ENCODE measurements at regions not wholly inside any gene's neighbourhood (a gene's known extent, or its start where the extent isn't known, plus 50 kb on each side); places are given as distances from the start of the nearest gene placed in this dataset.
A peak's percentile ranks its signal among the peaks of the same experiment; 100 is the strongest.

DNA sequence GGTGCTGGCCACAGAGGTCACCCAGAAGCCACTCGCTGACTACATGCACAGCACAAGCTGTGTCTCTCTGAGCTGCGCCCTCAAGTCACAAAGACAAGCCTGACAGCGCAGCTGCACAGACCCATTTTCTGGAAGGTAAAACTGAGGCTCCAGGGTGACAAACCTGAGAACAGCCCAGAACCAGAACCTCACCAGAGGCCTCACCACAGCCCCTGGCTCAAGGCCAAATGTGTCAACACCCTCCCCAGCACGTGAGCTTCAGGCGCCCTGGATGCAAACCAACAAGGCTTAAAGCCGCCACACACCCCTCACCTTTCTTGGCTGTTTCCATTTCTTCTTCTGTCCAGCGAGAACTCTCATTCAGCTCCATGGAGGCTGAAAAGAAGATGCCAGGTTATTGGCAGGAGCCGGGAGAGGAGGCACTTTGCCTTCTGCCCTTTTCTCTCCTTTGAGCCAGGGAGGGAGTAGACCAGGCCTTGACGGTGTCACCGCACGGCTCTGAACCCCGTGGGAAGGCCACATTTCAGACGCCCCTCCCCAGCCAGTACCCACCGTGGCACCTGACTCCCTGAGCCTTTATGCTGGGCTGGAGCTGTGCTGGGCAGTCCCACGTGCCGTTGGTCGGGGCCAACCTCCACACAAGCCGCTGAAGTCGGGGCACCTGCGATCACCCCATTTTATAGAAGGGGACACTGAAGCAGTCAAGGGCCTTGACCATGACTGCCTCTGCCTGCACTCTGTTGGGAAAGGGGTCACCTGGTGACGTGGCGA, 103.1 kb downstream of the RFLNA start:
- DNase-seq (ENCODE audit: low read depth, low spot score), result no peak

DNA sequence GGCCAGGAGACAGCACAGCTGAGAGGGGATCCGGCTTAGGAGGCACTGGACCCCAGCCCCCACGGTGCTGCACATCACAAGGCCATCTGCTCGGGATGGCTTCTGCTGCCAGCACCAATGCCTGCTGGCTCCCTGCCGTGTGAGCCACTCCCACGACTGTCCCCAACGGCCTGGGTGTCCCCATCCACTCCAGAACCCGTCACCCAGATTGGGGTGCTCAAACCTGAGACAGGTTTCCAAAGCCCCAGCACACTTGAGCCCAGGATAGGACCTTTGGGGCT, 102.4 kb downstream of the RFLNA start:
- no peak for DNase-seq (ENCODE audit: low read depth, low spot score)

DNA sequence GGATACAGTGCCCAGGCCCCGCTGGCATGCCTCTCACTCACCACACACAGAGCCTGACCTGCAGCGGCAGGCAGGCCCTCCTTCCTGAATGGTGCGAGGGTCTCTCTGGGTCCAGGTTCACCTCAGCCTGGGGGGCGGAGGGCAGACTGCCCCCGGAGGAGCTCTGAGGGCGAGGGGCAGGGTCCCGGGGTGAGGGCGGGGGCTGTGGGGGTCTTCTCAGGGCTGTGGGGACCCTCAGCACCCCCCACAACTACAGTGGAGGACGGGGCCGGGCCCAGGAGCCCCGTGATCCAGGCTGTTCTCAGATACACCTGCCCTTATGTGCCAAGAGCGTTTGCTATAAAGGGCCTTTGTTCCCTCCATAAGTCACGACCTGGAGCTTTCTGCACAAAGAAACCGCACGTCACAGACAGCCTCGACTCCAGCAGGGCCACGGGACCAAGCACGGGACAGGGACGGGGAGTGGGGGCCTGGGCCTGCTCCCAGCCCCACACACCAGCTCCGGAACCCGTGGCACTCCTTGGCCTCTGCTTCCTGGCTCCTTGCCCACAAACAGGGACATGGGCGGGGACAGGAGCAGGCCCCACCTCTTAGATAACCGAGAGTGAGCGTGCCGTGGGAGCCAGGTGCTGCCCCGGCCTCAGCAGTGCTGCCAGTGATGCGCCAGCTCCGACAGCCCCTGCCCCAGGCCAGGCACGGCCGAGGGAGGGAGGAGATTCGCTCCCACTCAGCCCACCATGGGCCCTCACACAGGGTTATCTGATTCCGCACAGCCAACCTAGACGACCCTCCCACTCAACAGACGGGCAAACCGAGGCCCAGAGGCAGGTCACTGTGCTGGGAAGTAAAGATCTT, 101.9 kb downstream of the RFLNA start:
- no peak for DNase-seq (ENCODE audit: low read depth, low spot score)

DNA sequence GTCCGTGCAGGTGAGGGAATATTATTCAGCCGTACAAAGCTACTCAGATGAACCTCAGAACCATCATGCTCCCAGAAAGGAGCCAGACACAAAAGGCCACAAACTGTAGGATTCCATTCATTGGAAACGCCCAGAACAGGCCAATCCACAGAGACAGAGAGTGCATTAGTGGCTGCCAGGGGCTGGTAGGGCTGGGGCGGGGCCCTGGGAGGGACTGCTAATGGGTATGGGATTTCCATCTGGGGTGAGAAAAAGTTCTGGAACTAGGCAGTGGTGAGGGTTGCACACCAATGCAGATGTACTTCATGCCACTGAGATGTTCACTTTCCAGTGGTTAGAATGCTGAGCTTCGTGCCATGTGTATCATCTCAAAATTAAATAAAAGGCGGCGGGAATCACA, 101.1 kb downstream of the RFLNA start:
- no peak for DNase-seq (ENCODE audit: low read depth, low spot score)

DNA sequence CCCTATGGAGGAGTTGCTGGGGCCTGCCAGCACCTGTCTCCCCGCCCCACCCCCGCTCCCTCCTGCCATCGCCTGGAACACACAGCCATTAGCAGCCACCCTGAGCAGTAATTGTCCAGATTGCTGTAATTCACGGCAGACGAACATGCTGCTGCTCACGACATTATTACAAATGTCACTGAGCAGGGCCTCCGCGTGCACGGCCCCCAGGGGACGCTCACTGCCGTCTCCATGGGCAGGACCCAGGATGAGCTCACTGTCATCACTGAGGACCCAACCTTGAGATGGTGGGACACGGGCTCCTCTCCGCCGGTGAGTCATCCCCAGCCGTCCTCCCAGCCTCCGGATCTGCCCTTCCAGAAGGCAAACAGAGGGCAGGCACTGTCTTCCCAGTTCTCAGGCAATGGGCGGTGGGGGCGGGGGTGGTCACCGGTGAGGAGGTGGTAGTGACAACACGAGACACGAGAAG, 100.4 kb downstream of the RFLNA start:
- no peak for DNase-seq (ENCODE audit: low read depth, low spot score)

DNA sequence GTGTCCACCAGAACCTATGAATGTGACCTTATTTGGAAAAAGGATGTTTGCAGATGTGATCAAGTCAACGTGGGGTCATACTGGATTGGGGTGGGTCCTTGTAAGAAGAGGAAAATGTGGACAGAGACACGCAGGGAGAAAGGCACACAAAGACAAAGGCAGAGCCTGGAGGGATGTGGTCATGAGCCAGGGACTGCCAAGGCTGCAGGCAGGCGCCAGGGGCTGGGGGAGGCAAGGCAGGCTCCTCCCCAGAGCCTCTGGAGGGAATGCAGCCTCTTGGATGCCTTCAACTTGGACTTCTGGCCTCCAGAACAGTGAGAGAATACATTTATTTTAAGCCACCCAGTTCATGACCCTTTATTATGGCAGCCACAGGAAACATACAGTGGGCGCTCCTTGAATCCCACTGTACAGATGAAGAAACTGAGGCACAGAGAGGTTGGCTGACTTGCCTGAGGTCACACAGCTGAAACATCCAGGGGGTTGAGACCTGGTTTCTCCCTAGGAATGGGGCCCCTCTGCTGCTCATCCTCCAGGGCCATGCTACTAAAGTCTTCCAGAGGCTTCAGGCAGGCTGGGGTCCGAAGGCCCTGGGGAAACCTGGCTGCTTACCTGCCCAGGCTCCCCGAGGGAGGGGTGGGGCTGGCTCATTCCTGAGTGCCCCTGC, 99.7 kb downstream of the RFLNA start:
- DNase-seq (ENCODE audit: low read depth, low spot score), result no peak

DNA sequence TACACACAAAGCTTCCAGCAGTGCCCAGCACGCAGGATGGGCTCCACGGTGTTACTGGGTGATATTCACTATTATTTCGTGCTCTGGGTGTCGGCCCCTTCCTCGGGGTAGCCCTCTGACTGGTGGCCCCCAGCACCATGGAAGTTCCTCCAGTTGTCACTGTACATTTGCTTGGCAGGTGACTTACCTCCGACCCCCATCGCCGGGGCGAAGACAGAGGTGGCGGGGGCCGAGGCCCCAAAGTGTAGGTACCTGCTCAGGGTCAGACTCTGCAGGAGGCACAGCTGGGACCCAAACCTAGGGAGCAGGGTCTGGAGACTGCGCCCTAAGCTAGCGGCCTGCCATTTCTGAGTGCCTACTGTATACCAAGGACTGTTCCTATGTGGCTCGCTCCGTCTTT, 98.9 kb downstream of the RFLNA start:
- DNase-seq (ENCODE audit: low read depth, low spot score), result no peak

DNA sequence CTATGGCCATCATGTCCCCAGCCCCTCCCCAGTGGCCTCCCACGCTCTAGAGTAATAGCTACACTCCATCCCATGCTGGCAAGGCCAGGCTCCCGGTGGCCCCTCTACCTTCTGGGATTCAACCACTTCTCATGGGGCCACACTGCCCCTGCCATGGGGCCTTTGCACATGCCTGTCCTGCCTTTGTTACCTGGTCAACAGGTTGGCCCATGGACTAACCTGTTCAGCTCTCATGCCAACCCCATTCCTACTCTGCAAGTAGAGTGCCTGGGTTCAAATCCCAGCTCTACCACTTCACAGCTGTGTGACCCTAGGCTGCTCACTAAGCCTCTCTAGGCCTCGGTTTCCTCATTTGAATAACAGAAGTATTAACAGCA, 98.5 kb downstream of the RFLNA start:
- no peak for DNase-seq (ENCODE audit: low read depth, low spot score)

DNA sequence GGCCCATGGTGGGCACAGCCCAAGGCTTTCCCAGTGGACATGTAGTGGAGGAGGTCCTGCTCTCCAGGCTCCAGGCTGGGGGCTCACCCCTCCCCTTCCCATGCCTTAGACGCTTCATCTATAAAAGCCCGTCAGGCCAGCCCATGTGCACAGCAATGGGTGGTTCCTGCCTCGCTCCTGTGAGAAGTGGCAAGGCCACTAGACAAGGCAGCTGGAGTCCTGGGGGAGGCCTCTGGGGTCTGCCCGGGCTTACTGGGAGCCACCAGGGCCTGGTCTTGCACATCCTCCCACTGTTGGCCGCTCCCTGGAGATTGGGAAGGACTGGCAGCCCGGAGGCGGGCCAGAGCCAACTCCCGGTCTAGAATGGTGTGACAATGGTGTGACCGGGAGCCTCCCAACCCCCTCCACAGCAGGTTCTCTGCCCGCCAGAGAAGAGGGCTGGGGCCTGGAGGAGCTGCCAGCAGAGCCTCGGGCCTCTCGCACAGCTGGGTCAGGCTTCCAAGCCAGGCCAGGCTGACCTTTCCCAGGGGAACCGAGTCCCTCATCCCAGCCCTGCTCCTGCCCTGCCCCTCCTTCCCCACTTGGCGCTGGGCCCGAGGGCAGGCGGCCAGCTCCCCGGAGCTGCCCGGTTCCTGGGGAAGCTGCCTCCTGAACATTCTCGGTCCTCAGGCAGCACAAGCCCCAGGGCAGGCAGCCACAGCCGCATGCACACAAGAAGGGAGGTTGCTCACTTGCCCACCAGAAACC, 97.9 kb downstream of the RFLNA start:
- DNase-seq (ENCODE audit: low read depth, low spot score), result no peak

DNA sequence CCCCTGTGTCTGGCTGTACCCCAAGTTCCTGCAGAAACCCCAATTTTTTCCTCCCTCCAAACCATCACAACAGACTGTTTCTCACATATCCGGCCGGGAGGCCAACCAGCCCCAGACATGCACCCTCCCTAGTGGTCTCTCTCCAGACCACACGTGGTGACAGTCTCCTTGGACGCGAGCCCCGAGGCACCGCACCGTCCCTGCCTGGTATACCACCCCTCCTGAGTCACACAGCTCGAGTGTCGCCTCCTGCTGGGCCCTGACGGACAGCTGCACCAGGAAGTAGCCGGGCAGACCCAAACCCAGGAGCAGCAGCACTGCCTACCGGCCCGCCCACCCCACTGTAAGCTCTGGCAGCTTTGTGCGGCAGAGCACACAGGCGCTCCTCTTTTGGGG, 97.4 kb downstream of the RFLNA start:
- DNase-seq (ENCODE audit: low read depth, low spot score), result no peak

DNA sequence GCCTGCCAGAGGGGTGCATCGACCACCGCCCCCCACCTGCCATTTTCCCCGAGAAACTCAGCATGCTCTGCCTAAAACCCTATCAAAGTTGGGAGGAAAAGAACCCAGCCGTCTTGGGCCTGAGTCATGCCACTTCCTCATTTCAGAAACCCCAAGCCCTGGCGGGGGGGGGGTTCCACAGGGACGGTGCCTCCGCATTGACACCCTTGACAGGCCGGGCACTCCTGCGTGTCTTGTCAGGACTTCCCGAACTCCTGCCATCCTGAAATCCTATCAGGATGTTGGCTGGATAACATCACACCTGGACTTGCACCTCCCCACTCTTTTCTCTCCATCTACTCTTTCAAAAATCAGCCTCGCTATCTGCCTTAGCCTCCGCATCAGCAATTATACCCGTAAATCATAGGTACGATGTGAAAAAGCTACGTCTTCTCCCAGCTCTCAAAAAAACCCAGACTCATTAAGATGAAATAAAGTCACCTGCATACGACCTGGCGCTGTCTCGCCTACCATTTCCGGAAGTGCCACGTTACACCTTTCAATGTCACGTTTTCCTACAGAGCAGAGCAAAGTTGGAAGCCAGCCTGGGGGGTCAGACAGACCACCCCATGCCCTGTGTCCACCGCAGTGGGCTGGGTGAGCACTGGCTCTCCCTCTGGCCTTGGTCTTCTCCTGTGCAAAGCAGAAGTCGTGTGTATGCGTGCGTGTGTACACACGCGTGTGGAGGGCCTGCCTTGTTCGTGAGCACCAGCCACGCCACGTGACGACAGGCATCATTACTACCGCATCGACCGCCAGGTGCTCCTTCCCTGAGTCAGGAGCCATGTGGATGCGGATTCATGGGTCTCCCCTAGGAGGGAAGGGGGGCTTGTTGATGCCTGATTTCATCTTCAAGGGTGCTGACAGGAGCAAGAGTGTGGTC, 96.7 kb downstream of the RFLNA start:
- DNase-seq (ENCODE audit: low read depth, low spot score), result no peak

DNA sequence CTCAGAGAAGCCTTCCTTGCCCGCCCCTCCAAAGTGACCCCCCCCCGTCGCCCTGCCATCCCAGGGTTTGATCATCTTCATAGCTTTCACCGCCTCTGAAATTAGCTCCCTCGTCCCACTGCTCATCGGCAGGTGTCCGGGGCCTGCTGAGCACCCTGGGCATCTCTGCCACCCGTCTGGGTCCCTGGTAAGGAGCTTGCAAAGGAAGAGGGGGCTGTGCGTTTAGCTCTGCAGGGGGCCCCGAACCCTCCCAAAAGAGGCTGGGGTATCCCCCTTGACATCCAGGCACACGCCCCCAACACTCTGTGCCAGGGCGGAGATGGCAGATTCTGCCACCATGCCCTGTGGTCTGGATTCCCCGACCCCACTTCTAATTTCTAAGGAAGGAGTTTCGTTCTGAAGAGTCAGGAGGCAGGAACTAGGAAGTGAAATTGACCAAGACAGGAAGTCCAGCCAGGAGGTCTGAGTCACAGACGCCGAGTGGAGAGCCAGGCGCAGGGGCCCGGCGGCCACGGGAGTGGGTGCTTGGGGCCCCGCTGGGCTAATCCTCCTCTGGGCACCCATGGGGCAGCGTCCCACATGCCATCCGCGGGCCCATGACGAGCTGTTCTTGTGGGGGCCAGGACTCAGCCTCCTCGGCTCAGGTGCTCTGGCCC, 95.7 kb downstream of the RFLNA start:
- DNase-seq (ENCODE audit: low read depth, low spot score), result no peak

DNA sequence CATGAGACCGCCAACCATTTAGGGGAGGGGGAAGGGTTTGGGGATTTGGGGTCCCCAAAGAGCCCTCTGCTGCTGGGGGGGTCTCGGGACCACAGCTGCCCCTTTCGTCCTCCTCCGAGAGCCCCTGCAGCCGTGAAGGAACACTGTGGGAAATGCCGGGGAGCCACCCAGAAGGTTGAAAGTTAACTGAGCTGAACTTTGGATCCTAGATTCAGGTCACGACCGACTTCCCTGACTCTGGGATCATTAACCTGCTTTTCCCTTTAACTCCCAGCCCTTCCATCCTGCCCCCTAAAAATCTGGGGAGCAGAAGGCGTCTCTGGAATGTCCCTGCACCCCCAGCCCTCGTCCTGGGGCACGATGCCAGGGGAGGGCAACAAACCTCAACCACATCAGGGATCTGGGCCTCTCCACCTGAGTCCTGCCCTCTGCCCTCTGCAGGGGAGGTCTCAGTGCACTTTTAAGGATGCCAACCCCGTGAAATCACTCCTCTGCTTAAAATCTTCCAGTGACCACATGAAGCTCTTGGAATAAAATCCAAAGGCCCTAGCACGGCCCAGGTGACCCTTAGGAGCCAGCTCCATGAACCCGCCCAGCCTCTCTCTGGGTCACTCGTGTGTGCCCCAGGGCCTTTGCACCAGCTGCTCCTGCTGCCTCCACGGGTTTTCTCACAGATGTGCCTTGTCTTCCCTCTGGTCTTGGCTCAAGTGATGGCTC, 95.0 kb downstream of the RFLNA start:
- no peak for DNase-seq (ENCODE audit: low read depth, low spot score)

DNA sequence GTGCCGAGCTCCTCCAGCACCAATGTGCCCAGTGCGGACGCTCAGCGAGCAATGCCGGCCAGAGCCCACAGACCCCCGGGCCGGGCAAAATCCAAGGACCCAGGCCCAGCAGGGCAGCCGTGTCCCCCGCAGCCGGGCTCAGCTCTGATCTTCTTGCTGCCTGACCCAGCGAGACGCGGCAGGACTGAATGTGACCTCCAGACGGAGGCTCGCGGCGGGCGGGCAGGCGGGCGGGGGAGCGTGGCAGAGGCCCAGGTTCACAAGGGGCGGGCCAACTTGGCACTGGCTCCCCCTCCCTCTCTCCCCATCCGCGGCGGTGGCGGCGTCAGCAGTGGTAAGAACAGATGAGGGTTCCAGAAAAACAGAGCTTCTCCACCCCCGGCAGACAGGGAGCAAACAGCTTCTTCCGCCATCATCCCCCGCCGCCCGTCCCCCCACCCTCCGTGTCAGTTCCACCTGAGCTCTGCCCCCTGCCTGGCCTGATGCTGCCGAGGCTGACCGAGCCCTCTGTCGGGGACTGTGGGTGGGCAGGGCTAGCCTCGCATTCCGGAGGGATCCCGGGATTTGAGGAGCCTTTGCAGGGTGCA, 94.3 kb downstream of the RFLNA start:
- DNase-seq (ENCODE audit: low read depth, low spot score), result peak; percentile 18

DNA sequence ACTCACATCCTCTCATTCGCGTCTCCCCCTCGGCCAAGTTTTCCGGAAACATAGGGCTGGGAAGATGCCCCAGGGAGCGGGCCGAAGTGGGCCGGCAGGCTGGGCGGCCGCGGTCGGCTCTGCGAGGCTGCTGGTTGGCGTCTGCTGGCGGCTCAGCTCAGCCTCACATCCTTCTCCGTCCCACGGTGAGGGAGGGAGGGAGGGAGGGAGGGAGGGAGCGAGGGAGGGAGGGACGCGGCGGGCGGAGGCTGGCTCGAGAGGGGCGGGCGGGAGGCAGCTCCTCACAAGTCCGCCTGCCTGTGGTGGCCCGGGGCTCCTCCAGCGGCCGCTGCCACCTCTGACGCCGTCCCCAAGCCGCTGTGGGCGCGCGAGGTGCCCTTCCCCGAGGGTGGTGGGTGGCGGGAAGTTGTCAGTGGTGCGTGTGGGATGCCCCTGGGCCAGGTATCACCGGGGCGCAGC, 93.8 kb downstream of the RFLNA start:
- DNase-seq (ENCODE audit: low read depth, low spot score), result no peak

DNA sequence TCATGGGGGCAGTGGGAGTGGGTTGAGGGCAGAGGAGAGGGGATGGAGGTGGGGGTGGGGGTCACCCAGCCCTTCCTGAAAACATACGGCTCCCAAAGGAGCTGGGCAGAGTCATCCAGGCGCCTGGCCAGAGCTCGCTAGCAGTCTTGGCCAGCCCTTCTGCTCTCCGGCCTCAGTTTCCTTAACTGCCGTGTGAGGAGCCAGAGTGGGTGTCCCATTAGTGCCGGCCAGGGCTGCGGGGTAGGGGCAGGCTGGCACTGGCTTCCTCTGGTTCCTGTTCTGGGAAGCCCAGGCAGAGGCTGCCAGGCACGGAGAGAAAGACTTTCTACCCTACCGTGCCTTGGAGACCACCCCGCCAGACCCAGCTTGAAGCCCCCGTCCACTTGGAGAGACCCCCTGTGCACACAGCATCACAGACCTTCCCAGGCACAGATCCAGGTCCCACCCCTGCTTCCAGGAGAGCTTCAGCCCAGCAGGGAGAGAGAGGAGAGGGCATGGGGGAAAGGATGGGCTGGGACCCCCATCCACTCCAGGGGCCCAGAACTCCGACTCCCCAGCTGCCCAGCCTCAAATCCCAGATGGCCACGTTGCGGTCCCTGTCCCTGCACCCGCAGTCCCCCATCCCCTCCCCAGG, 93.3 kb downstream of the RFLNA start:
- DNase-seq (ENCODE audit: low read depth, low spot score), result no peak

DNA sequence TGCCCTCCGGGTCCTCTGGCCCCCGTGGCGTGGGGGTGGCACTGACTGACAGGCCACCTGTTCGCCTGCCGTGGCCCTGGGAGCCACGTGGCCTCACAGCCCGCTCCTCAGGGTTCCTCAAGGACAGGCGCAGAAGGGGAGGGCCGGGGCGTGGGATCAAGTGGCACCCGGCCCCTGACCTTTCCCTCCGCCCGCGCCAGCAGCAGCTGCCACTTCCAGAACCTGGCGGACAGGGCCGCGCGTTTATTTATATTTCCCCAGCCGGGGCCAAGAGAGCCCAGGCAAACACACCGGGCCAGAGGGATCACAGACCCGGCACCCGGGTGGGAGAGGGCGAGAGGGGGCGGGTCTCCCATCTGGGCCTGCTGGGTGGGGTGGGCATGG, 92.6 kb downstream of the RFLNA start:
- DNase-seq (ENCODE audit: low read depth, low spot score), result no peak

DNA sequence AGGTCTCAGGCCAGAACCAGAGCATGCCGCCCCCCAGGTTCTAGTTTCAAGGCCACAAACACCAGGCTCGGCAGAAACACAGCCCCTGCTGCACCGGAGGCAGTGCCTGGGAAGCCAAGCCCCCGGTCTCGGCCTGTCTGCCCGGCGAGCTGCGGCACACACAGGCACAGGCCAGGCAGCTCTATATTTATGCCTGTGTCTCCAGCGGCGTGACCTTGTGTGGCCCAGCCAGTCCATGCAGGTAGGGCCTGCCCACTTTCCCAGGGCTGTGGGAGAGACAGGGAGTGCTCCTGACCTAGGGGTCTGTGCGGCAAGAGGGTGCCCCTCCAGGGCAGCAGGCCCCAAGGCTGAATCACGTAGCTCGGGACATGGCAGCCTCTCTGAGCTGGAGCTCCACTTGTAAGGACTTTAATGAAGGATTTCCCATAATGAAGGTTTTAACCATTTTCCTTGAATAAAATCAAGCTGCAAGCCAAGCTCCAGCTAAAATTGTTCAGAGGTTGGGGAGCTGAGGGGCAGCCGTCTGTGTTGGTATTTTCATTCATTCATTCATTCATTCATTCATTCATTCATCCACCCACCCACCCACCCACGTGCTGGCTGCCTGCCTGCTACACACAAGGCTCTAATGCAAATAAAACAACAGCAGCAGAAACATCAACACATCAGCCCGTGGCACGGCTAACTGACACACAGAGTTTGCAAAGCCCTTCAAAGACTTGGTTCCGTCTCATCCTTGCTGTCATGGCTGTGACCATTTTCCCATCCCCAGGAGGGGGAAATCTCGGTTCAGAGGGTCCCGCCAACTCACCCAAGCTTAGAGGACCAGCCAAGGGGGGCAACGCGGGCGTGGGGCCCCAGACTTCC, 92.0 kb downstream of the RFLNA start:
- no peak for DNase-seq (ENCODE audit: low read depth, low spot score)
